ENCODE measurements at regions not wholly inside any gene's neighbourhood (a gene's known extent, or its start where the extent isn't known, plus 50 kb on each side); places are given as distances from the start of the nearest gene placed in this dataset.
"Not testable (repeated sequence)": the region's sequence is repeated elsewhere in the genome, so short reads cannot be mapped to it uniquely, and the experiment has no call there.

DNA sequence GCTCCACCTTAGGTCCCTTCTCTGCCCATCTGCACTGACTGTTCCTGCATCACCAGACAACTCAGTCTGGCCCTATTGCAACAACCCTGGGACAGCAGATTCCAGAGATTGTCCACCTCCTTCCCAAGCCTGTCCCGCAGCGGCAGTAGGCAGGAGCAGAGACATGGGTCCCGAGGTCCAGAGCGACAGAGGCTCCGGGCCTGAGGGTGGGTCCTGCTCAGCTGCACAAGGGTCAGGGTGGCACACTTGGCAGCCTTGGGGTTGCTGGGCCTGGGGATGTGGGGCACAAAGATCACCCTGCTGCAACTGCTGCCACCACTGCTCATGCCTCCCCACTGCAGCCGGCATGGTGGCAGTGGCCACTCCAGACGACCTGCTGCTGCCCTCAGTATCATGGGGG is 674.5 kb downstream of the SH3BGRL start:
- ChIA-PET CTCF (no interaction called here), POLR2A (no interaction called here)
- no peak overlapping the region for H3K27ac ChIP-seq
- no peak for ATAC-seq
- TF ChIP-seq CBX2 (IDR thresholded peaks at IDR 0.05; ENCODE audit: borderline replicate concordance, low read depth) = no peak
- H3K4me2 ChIP-seq = no peak overlapping the region
- H3K4me1 ChIP-seq = no peaks in the 10 kb centered on the region
- 9% methylated on average over 7 of the region's 7 CpGs for WGBS (ENCODE audit: missing lambda C conversion rate)
- H3K4me3 ChIP-seq = no peak overlapping the region
- DNase-seq (ENCODE audit: low read depth in 1 of 2, low spot score in 1 of 2) = no peak
- FAIRE-seq = no peak
- H3K9me3 ChIP-seq = no peaks in the 10 kb centered on the region

GRCh38 chrX:81890521-81890920 is 688.6 kb downstream of the SH3BGRL start:
- Histone ChIP-seq H3K27ac (no peak overlapping the region), H3K4me2 (no peak overlapping the region), H3K4me1 (no peaks in the 10 kb centered on the region), H3K4me3 (no peak overlapping the region), H3K9me3 (no peaks in the 10 kb centered on the region)
- DNase-seq (ENCODE audit: low read depth in 1 of 2, low spot score in 1 of 2) = no peak
- POLR2A ChIA-PET = no interaction called here
- WGBS (ENCODE audit: missing lambda C conversion rate) = 8% methylated on average over 1 of the region's 1 CpG
- CTCF ChIA-PET = no interaction called here
- TF ChIP-seq RCOR1 (IDR thresholded peaks at IDR 0.05; ENCODE audit: low read depth, low read length) (no peak), KDM1A (IDR thresholded peaks at IDR 0.05; ENCODE audit: low read depth) (no peak), CBX8 (IDR thresholded peaks at IDR 0.05) (no peak), RARB (CRISPR knock-in tag; IDR thresholded peaks at IDR 0.05) (no peak), PHF8 (IDR thresholded peaks at IDR 0.05; ENCODE audit: borderline replicate concordance, low read depth) (no peak), MAZ (IDR thresholded peaks at IDR 0.05; ENCODE audit: borderline replicate concordance, low read depth, low read length) (no peak), CEBPB (IDR thresholded peaks at IDR 0.05) (no peak), SMC3 (IDR thresholded peaks at IDR 0.05) (no peak), HDAC2 (IDR thresholded peaks at IDR 0.05) (no peak), NPAS2 (CRISPR knock-in tag; IDR thresholded peaks at IDR 0.05; ENCODE audit: borderline replicate concordance) (no peak), ZNF302 (CRISPR knock-in tag; IDR thresholded peaks at IDR 0.05) (no peak)
- TF ChIP-seq, protein P1, sequence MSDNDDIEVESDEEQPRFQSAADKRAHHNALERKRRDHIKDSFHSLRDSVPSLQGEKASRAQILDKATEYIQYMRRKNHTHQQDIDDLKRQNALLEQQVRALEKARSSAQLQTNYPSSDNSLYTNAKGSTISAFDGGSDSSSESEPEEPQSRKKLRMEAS (IDR thresholded peaks at IDR 0.05) = no peak
- ATAC-seq = no peak
- FAIRE-seq = no peak

DNA sequence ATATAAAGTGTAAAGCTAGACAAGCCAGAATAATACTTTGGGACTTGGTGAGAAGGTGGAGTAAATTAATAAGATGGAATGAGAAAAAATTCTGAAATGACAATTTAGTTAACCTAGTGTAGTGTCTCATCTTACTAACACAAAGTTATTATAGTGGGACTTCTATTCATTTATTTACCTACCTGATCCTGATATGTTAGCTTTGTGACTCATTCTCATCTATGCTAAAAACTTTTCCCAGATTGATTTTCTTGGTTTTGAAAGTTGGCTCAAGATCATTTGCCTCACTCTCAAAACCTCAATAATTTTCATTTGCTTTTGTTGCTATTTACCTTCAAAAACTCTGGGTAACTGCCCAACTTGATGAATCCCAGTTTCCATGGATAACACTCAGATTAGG is 698.6 kb downstream of the SH3BGRL start:
- ATAC-seq (no peak), FAIRE-seq (no peak), DNase-seq (ENCODE audit: low read depth in 1 of 2, low spot score in 1 of 2) (no peak)
- H3K9me3 ChIP-seq = no peaks in the 10 kb centered on the region
- H3K27ac ChIP-seq = no peak overlapping the region
- no peak for TF ChIP-seq SREBF2 (IDR thresholded peaks at IDR 0.05)
- no peak for TF ChIP-seq FOSL2 (IDR thresholded peaks at IDR 0.05)
- no peak for TF ChIP-seq FOSL2 (CRISPR knock-in tag; IDR thresholded peaks at IDR 0.05)
- no peak for TF ChIP-seq CBX8 (IDR thresholded peaks at IDR 0.05)
- H3K4me3 ChIP-seq = no peak overlapping the region
- no peaks in the 10 kb centered on the region for H3K4me1 ChIP-seq
- ChIA-PET POLR2A (no interaction called here), CTCF (no interaction called here)
- H3K4me2 ChIP-seq = no peak overlapping the region

- H3K4me3 ChIP-seq = no peak overlapping the region
- ChIA-PET CTCF (no interaction called here), POLR2A (no interaction called here)
- TF ChIP-seq FOSB (CRISPR knock-in tag; IDR thresholded peaks at IDR 0.05) (no peak), SREBF2 (IDR thresholded peaks at IDR 0.05) (no peak), RNF2 (IDR thresholded peaks at IDR 0.05; ENCODE audit: borderline replicate concordance, low read depth) (no peak), RARB (CRISPR knock-in tag; IDR thresholded peaks at IDR 0.05) (no peak), ZSCAN20 (CRISPR knock-in tag; IDR thresholded peaks at IDR 0.05) (no peak), EHF (CRISPR knock-in tag; IDR thresholded peaks at IDR 0.05) (no peak), TP53 (CRISPR knock-in tag; IDR thresholded peaks at IDR 0.05) (no peak), POLR2AphosphoS2 (conservative IDR thresholded peaks at IDR 0.05; ENCODE audit: low read length) (no peak), CEBPB (IDR thresholded peaks at IDR 0.05) (no peak), EHMT2 (IDR thresholded peaks at IDR 0.05; ENCODE audit: low read depth) (no peak), MYC (IDR thresholded peaks at IDR 0.05; ENCODE audit: borderline replicate concordance, low read length) (no peak), HEYL (CRISPR knock-in tag; IDR thresholded peaks at IDR 0.05) (no peak), KDM1A (IDR thresholded peaks at IDR 0.05; ENCODE audit: low read depth) (no peak)
- TF ChIP-seq, protein P2, sequence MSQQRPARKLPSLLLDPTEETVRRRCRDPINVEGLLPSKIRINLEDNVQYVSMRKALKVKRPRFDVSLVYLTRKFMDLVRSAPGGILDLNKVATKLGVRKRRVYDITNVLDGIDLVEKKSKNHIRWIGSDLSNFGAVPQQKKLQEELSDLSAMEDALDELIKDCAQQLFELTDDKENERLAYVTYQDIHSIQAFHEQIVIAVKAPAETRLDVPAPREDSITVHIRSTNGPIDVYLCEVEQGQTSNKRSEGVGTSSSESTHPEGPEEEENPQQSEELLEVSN (IDR thresholded peaks at IDR 0.05; ENCODE audit: borderline replicate concordance, low read depth) = no peak
- TF ChIP-seq, protein P3, sequence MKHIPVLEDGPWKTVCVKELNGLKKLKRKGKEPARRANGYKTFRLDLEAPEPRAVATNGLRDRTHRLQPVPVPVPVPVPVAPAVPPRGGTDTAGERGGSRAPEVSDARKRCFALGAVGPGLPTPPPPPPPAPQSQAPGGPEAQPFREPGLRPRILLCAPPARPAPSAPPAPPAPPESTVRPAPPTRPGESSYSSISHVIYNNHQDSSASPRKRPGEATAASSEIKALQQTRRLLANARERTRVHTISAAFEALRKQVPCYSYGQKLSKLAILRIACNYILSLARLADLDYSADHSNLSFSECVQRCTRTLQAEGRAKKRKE (CRISPR knock-in tag; IDR thresholded peaks at IDR 0.05; ENCODE audit: low read depth) = no peak
- DNase-seq (ENCODE audit: low read depth in 1 of 2, low spot score in 1 of 2) = no peak
- no peak for FAIRE-seq
- H3K27ac ChIP-seq = no peak overlapping the region
- 0% methylated on average over 1 of the region's 2 CpGs for WGBS (ENCODE audit: missing lambda C conversion rate)
- no peak overlapping the region for H3K4me2 ChIP-seq
- H3K4me1 ChIP-seq = no peaks in the 10 kb centered on the region
- no peak for ATAC-seq
- H3K9me3 ChIP-seq = no peaks in the 10 kb centered on the region
These were observed 723.9 kb downstream of the SH3BGRL start for GRCh38 chrX:81925812-81926211.

GRCh38 chrX:81945911-81946310 is 744.0 kb downstream of the SH3BGRL start:
- 2% methylated on average over 4 of the region's 5 CpGs for WGBS (ENCODE audit: missing lambda C conversion rate)
- H3K4me2 ChIP-seq; FAIRE-seq; H3K9me3 ChIP-seq; CTCF ChIA-PET; H3K27ac ChIP-seq; ATAC-seq; H3K4me1 ChIP-seq; DNase-seq (ENCODE audit: low read depth in 1 of 2, low spot score in 1 of 2); POLR2A ChIA-PET; H3K4me3 ChIP-seq: not testable (repeated sequence)
